Pons (tissue), 1 donor: ENCODE measurements at regions not wholly inside any gene's neighbourhood (a gene's known extent, or its start where the extent isn't known, plus 50 kb on each side); places are given as distances from the start of the nearest gene placed in this dataset.

Experiments used
- DNase-seq: peaks from one replicate; pipeline ENCODE4 v3.0.0-alpha.2; 2016; ENCODE audit warnings: low spot score

DNA sequence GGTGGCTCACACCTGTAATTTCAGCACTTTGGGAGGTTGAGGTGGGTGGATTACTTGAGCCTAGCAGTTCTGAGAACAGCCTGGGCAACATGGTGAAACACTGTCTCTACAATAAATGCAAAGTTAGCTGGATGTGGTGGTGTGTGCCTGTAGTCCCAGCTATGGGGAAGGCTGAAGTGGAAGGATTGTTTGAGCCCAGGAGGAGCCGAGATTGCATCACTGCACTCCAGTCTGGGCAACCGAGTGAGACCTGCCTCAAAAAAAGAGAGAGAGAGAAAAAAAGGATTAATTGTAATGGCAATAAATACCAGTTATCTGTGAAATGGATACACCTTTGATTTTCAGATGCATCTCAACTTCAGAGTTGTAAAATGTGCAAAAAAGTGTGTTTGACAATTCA is 58.8 kb downstream of the SPRY1 start:
- no peak for DNase-seq

DNA sequence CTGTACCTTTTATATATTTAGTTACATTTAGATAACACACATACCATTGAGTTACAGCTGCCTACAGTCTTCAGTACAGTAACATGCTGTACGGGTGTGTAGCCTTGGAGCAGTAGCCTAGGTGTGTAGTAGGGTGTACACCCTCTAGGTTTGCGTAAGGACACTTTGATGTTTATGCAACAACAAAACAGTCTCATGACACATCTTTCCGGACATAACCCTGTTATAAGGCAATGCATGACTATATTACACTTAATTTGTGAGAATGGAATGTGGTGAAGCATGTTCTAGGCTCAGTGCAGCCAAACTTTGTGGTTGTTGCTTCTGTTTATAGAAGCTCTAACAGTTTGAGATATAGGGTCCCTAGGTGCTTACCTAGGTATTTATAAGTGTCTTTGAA is 65.4 kb downstream of the SPRY1 start:
- no peak for DNase-seq

DNA sequence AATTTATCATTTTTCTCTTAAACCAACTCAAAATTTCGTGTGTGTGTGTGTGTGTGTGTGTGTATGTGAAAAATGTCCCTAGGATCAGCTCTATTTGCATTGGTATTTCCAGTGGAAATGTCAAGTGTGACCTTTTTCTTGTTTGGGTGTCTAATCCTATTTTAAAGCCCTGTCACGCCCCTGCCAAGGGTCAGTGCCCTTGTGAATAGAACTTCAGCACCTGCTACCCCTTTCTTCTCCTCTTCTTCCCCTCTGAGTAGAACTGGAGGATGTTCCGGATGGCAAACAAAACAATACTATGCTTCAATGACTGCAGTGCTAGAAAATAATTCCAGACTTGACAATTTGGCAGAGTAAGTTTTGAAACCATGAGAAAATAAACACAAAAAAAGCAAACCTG is 67.3 kb downstream of the SPRY1 start:
- no peak for DNase-seq

DNA sequence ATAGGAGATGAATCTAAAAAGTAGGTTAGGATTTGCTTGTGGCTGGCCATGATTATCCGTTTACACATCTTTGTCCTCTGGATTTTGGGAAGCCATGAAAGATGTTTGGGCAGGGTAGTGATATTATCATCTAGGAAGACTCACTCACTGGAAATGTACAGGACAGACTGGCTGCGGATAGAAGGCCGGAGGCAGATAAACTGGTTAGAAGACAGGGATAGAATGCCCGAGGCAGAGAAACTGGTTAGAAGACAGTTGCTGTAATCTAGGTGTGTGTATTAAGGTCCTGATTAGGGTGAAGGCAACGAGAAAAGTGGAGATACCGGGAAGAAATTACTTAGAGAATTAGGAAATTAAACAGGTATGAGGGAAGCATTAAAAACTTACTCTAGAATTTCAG is 68.8 kb downstream of the SPRY1 start:
- no peak for DNase-seq

DNA sequence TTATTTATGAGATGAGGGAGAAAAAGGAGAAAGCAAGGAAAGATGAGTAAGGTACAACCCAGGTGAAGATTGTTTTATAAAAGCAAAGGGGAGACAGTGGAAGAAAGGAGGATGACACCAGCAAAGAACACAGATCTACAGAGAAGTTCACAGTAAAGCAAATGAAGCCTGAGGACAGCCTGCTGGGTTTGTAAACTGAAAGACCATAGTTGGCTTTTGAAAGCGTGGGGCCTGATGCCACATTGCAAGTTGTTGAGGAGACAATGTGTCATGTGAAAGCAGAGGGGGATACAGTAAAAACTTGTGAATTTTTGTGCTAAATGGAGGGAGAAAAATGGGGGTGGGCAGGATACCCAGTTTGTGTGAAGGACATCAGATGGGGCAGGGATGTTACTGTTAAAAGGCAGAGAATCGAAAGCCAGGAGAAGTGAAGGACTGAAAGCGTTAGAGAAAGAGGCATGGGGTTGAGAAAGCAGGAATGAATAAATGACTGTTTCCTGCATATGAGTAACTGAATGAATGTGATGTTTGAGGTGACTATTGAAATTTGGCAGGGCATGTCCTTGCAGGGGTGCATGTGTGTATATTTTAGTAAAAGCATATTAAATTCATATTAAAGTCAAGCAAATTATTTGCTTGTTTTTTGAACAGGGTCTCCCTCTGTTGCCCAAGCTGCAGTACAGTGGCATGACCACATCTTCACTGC is 69.6 kb downstream of the SPRY1 start:
- no peak for DNase-seq

DNA sequence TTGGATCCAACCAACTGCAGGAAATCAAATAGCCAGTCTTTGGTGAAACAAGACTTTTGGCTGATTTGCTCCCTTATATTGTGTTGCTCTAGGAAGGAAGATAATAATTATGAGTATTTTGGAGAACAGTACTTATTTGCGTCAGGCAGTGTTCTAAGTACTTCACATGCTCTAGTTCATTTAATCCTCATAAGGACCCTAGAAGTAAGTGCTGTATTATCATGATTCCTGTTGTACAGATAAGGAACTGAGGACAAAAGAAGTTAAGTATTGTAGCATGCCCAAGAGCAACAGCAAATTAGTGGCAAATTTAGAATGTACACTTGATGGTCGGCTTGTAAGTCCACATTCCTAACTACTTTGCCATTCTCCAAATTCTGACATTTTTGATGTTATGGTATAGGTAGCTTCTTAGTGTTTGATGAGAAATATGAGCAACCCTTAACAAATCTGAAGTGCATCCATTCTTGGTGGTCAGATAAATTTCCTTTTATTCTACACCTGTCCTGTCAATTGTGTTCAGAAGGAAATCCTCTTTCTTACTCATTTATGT is 72.0 kb downstream of the SPRY1 start:
- DNase-seq = no peak

DNA sequence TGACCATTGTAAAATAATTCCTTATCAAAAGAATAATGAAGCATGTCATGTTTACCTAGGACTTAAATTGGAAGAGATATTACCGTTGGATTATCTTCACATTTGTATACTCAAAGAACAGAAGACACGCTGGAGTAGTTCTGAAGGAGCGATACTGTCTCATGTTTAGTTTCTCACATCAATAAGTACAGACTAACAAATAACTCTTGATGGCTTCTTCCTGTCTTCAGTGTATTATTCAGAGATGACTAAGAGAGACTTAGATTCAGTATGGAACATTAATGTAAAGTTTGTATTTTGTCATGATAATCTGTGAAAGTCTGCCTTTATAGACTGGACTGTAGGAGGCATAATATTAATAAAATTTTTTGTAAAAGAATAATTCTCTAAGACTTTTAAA is 72.7 kb downstream of the SPRY1 start:
- no peak for DNase-seq

DNA sequence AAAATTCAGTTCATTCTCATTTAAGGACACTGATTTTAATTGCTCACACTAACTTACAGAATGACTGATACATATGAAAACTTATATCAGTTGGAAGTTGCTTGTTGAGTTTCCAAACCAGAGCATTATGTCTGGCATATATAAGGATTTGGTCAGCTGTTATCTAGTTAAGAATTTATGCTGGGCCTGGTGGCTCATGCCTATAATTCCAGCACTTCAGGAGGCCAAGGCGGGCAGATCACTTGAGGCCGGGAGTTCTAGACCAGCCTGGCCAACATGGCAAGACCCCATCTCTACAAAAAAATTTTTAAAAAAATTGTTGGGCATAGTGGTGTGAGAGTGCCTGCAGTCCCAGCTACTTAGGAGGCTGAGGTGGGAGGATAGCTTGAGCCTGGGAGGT is 73.1 kb downstream of the SPRY1 start:
- DNase-seq = no peak

DNA sequence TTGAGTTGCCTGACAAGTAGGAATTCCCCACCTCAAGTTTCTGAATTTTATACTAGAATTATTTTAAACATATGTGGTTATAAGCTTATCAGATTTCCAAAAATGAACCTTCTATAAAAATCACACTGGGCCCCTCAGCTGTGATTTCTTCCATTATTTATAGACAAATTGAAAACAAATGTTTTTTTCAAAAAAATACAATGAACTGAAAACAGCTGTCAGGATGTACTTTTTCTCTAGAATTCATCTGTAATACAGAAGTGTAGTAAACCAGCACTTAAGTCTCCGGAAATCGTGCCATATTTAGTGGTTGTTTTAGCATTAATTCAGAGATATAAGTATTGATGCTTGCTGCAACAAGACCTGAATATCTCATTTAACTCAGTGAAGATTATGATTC is 74.0 kb downstream of the SPRY1 start:
- no peak for DNase-seq

DNA sequence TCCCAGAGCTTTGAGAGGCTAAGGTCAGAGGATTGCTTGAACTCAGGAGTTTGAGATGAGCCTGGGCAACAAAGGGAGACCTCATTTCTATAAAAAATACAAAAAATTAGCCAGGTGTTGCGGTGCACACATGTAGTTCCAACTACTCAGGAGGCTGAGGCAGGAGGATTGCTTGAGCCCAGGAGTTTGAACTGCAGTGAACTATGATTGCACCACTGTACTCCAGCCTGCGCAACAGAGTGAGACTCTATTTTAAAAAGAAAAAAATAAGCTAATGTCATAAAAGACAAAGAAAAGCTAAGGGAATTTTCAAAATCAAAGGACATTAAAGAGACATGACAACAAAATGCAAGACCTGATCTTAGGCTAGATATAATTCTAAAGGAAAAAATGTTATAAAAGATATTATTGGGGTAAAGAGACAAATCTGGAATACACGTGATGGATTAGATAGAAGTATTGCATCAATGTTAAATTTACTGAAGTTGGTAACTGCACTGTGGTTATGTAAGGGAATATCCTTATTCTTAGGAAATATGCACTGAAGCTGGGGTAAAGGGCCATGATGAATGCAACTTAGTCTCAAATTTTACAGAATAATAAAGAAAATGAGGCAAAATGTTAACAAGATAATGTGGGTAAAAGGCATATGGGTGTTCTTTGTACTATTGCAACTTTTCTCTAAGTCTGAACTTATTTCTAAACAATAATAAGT is 75.2 kb downstream of the SPRY1 start:
- DNase-seq = no peak

DNA sequence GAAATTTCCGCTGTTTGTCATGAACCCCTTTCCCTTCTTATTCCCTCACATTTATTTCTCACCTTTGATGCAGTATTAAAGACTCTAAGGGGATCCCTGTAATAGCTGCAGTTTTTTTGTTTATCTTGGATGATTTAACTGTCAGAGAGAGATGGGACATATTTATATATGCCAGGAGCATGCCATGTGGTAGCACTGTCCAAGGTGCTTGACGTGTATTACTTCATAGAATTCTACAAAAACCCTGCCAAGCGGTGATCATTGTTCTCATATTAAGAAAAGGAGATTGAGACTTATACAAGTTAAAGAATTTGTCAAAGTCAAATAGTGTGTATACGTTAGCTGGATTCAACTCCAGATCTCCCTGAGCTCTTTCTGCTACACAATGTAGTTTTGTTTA is 78.2 kb downstream of the SPRY1 start:
- DNase-seq = no peak

DNA sequence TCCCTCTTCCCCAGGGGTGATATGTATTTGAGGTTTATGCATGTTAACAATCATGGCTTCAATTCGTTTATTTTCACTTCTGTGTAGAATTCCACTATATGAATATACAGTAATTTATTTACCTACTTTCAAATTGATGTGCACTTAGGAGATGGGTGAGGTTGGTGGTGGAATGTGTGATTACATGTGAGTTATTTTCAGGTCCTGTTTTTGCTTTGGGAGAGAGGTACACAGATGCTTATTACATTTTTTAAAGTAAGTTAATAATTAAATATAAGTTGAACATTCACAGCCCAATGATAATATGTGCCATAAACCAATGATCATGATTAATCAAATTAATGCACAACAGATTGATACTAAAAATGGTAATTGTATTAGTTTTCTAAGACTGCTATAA is 79.5 kb downstream of the SPRY1 start:
- no peak for DNase-seq

DNA sequence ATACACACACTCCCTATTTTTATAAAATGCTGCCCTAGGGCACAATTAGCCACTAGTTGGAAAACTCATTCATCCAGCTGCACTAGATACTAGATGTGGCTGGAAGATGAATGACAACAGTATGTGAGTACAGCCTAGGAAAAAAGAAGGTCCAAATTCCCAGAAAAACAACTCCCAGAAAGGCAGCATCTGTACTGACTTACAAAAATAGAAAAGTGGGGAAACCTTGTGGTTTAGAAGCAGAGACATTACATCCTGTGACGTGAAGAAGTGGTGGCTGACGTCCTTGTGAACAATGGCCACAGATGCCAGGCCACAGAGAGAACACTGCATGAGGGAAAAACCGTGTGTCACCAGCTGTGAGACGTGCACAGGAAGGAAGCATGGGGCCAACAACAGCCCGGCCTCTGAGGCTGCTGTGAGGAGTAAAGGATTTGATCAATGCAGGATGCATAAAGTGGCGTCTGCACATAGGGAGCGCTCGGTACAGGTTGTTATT is 81.2 kb downstream of the SPRY1 start:
- DNase-seq = no peak

DNA sequence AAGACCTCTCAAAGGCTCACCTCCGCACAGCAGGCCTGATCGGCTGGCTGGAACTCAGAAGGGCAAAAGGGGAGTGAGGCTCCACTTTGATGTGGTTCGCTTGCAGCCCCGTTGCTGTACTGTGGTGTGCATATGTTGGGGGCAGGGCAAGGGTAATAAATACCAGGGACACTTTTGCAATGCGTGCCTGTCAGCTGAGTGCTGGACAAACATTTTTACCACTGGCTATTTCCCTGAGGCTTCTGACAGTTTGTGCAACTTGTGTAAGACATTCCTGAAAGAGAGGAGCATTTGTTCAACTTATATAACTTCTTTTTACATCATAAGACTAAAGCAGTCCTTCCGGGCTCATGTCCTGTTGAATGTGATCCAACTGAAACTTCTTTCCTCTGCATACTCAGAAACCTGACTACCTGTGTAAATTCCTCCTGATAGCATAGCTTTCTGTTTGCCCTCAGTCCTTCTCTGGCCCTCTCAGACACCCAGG is 82.3 kb downstream of the SPRY1 start:
- no peak for DNase-seq

DNA sequence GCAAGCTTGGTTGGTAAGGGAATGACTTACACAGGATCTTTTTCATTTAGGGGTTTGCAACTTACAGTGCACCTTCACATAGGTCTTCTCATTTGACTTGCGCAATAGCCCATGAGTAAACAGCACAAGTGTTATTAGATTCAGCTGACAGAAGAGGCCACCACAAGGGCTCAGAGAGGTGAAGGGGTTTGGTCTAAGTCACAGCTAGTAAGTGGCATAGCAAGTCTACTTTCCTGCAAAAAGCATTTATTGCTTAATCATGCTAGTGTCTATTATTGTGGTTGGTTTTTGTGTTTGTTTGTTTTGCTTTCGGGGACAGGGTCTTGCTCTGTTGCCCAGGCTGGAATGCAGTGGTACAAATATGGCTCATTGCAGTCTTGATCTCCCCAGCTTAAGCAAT is 83.3 kb downstream of the SPRY1 start:
- no peak for DNase-seq

DNA sequence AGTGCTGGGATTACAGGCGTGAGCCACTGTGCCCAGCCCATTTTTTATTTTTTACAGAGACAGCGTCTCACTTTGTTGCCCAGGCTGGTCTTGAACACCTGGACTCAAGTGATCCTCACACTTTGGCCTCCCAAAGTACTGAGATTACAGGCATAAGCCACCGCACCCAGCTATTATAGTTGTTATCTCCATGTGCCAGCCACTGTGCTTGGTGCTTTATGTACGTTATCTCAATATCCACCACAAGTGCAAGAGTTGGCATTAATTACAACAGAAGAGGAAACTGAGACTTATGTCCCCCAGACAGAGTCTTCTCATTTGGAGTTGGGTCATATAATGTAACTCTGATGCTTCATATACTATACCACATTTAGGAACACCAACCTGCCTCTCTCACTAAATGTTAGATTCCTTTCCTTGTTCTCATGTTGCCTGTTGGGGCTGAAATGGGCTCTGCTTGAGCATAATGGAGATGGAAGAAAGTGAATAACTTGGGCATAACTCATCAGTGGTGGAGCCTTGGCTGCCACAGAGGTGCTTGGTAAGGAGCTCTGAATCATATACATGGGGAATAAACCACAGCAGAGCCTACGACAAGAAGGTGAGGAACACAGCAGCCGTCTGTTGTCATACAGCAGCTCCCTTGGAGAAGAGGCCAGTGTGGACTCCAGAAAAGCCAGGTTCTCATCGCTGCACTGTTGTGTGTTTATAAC is 84.3 kb downstream of the SPRY1 start:
- no peak for DNase-seq

DNA sequence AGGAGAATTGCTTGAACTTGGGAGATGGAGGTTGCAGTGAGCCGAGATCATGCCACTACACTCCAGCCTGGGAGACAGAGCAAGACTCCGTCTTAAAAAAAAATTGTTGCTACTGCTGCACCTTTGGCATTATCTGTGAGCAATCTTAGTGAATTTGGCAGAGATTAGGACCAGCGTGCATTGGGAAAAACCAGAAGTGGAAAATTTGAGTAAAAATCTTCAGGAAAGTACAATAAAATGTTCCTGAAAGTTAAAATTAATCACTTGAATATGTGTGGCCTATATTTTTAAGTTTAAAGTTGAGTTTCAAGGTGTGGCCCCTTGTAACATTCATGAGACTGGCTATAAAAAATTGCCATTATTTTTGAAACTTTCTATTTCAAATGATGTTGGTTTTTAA is 85.1 kb downstream of the SPRY1 start:
- no peak for DNase-seq

DNA sequence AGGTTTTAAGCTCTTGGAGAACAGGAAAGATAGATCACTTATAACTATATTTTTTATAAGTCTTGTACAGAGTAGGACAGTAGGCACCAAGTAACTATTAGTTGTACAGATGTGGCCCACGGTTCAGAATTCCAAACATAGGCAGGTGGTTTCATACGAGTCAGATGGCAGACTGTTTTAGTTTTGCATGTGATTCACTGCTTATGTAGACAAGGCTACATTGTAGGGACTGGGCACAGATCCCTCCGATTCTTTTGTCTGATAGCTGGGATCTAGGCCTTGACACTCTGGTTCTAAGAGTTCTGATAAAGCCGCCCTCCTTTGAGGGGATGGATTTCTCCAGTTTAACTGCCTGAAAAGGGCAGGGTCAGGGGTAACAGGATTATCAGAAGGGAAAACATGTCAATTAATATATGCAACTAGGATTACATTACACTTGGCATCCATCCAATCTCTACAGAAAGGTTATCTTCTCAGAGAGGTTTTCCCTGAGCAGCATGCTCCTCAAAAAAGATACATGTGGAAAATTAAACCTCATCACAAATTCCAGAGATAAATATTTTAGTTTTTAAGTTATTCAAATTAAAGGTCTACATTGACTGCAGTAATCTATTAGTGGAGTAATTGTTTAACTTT is 87.8 kb downstream of the SPRY1 start:
- DNase-seq = peak; percentile 56

DNA sequence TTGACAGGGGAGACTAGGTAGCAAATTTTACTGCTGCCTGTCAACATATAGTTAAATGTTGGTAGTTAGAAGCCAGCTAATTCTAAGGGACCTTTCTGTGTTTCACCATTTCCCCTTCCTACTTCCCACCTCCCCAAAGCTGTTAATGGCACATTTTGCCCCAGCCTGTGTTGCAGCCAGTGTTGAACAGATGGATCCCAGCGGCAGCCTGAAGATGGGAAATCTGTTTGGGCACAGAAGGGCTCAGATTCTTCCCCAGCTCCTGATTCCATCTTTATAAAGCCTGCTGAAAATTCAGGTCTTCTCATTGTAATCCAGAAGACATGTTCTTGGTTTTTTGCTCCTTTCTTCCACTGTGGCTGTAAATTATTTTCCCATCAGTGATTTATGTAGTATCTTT is 89.0 kb downstream of the SPRY1 start:
- DNase-seq = no peak

DNA sequence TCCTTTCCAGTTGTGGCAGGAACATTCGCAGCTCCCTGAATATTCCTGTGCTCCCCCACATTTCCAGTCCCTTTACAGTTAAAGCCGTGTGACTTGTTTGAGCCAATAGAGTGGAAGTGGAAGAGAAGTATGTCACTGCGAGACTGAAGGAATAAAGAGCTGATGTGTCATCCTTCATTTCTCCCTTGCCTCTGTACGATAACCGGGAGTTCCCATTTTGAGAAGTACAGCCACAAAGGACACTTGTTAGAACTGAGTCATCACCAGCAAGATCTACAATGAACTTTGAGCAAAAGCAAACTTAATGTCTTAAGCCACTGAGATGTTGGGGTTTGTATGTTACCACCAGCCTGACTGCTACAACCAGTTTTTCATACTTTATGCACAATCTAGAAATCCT is 92.3 kb downstream of the SPRY1 start:
- peak; percentile 43 for DNase-seq

DNA sequence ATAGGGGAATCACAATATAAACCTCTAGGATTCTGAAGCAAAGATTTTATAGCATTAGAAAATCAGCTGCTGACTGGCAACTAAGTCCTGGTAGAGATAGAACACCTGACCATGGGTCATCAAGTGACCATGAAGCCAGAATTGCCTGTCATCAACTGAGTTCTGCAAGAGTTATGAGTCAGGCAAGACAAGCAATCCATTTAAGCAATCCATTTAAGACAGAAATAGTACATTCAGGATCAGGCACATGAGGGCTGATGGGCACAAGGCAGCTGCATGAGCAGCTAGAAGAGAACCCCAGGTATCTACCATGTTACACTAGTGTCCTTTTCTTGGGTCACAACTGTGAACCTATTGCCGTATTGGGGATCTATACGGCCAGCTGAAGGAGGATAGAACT is 98.9 kb downstream of the SPRY1 start:
- DNase-seq = no peak

DNA sequence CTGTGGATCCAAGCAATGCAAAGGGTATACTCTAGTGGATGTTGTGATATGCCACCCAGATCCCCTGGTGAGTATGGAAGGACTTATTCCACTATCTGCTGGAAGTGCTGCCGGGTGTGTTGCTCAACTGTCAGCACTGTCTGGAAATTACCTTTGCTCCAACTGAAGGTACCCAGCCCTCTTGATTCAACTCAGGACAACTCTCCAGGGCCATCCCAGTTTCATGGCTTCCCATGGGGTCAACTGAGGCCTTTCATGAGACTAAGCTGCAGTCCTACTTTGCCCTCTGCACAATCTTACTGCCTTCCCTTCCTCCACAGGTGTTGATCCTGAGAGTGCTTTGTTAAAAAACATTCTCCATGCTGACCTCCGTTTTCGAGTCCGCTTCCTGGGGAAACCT is 99.8 kb downstream of the SPRY1 start:
- no peak for DNase-seq
